ENCODE measurements at regions not wholly inside any gene's neighbourhood (a gene's known extent, or its start where the extent isn't known, plus 50 kb on each side); places are given as distances from the start of the nearest gene placed in this dataset.
"Not testable (repeated sequence)": the region's sequence is repeated elsewhere in the genome, so short reads cannot be mapped to it uniquely, and the experiment has no call there.

- POLR2A ChIA-PET, result no interaction called here
- Mint-ChIP-seq H3K36me3 (no peaks in the 10 kb centered on the region), H3K4me1 (ENCODE audit: low read depth) (no peaks in the 10 kb centered on the region), H3K27ac (no peak overlapping the region), H3K4me3 (no peak overlapping the region), H3K27me3 (no peaks in the 10 kb centered on the region), H3K9me3 (no peaks in the 10 kb centered on the region)
- DNase-seq, result no peak
- CTCF ChIA-PET, result no interaction called here
- intact Hi-C loops (cut with micrococcal nuclease), result no loop called here
These were observed 120.7 kb downstream of the CYP26B1 start for GRCh38 chr2:72026819-72027425.

GRCh38 chr2:72024451-72025175 lies 123.0 kb downstream of the CYP26B1 start:
- ChIA-PET CTCF (no interaction called here), POLR2A (no interaction called here)
- no peaks in the 10 kb centered on the region for H3K9me3 Mint-ChIP-seq
- intact Hi-C loops (cut with micrococcal nuclease), result no loop called here
- no peak overlapping the region for H3K4me3 Mint-ChIP-seq
- H3K4me1 Mint-ChIP-seq (ENCODE audit: low read depth), result no peaks in the 10 kb centered on the region
- no peaks in the 10 kb centered on the region for H3K36me3 Mint-ChIP-seq
- no peaks in the 10 kb centered on the region for H3K27me3 Mint-ChIP-seq
- no peak overlapping the region for H3K27ac Mint-ChIP-seq
- DNase-seq, result no peak

GRCh38 chr2:72023678-72024390 lies 123.8 kb downstream of the CYP26B1 start:
- Mint-ChIP-seq H3K27ac (no peak overlapping the region), H3K4me1 (ENCODE audit: low read depth) (no peaks in the 10 kb centered on the region), H3K9me3 (no peaks in the 10 kb centered on the region), H3K27me3 (no peaks in the 10 kb centered on the region), H3K36me3 (no peaks in the 10 kb centered on the region), H3K4me3 (no peak overlapping the region)
- DNase-seq, result no peak
- ChIA-PET CTCF (no interaction called here), POLR2A (no interaction called here)
- intact Hi-C loops (cut with micrococcal nuclease), result no loop called here

GRCh38 chr2:72021371-72021770 lies 126.3 kb downstream of the CYP26B1 start:
- H3K4me3 Mint-ChIP-seq; intact Hi-C loops (cut with micrococcal nuclease); H3K4me1 Mint-ChIP-seq (ENCODE audit: low read depth); H3K9me3 Mint-ChIP-seq; H3K36me3 Mint-ChIP-seq; CTCF ChIA-PET; H3K27ac Mint-ChIP-seq; H3K27me3 Mint-ChIP-seq; DNase-seq; POLR2A ChIA-PET: not testable (repeated sequence)

GRCh38 chr2:72015266-72015665 lies 132.4 kb downstream of the CYP26B1 start:
- Mint-ChIP-seq H3K4me3 (no peak overlapping the region), H3K27me3 (no peaks in the 10 kb centered on the region), H3K27ac (no peak overlapping the region), H3K9me3 (no peaks in the 10 kb centered on the region), H3K4me1 (ENCODE audit: low read depth) (no peaks in the 10 kb centered on the region), H3K36me3 (no peaks in the 10 kb centered on the region)
- intact Hi-C loops (cut with micrococcal nuclease), result no loop called here
- no peak for DNase-seq
- ChIA-PET POLR2A (no interaction called here), CTCF (no interaction called here)

- Mint-ChIP-seq H3K4me3 (no peak overlapping the region), H3K27ac (no peak overlapping the region), H3K4me1 (ENCODE audit: low read depth) (no peaks in the 10 kb centered on the region), H3K9me3 (no peaks in the 10 kb centered on the region), H3K27me3 (no peaks in the 10 kb centered on the region), H3K36me3 (no peaks in the 10 kb centered on the region)
- ChIA-PET POLR2A (no interaction called here), CTCF (no interaction called here)
- intact Hi-C loops (cut with micrococcal nuclease), result no loop called here
- no peak for DNase-seq
These were observed 132.8 kb downstream of the CYP26B1 start for GRCh38 chr2:72014831-72015230.

- ChIA-PET CTCF (no interaction called here), POLR2A (no interaction called here)
- no peak overlapping the region for H3K4me3 Mint-ChIP-seq
These were observed 133.9 kb downstream of the CYP26B1 start for GRCh38 chr2:72013726-72014125.

GRCh38 chr2:72012886-72013574 lies 134.6 kb downstream of the CYP26B1 start:
- CTCF ChIA-PET, result no interaction called here

More at GRCh38 chr2:72013726-72014125, 133.9 kb downstream of the CYP26B1 start:
- H3K27me3 Mint-ChIP-seq, result no peaks in the 10 kb centered on the region
- H3K36me3 Mint-ChIP-seq, result no peaks in the 10 kb centered on the region
- intact Hi-C loops (cut with micrococcal nuclease), result no loop called here
- H3K4me1 Mint-ChIP-seq (ENCODE audit: low read depth), result no peaks in the 10 kb centered on the region
- no peak for DNase-seq
- no peaks in the 10 kb centered on the region for H3K9me3 Mint-ChIP-seq
- no peak overlapping the region for H3K27ac Mint-ChIP-seq

GRCh38 chr2:72011791-72012190 lies 135.9 kb downstream of the CYP26B1 start:
- Mint-ChIP-seq H3K27me3 (no peaks in the 10 kb centered on the region), H3K9me3 (no peaks in the 10 kb centered on the region), H3K36me3 (no peaks in the 10 kb centered on the region), H3K27ac (no peak overlapping the region), H3K4me3 (no peak overlapping the region), H3K4me1 (ENCODE audit: low read depth) (no peaks in the 10 kb centered on the region)
- DNase-seq, result no peak
- intact Hi-C loops (cut with micrococcal nuclease), result no loop called here
- ChIA-PET CTCF (no interaction called here), POLR2A (no interaction called here)

More at GRCh38 chr2:72012886-72013574, 134.6 kb downstream of the CYP26B1 start:
- Mint-ChIP-seq H3K36me3 (no peaks in the 10 kb centered on the region), H3K27ac (no peak overlapping the region), H3K4me1 (ENCODE audit: low read depth) (no peaks in the 10 kb centered on the region), H3K4me3 (no peak overlapping the region), H3K27me3 (no peaks in the 10 kb centered on the region), H3K9me3 (no peaks in the 10 kb centered on the region)
- DNase-seq, result no peak
- intact Hi-C loops (cut with micrococcal nuclease), result no loop called here
- POLR2A ChIA-PET, result no interaction called here

GRCh38 chr2:72011370-72011689 lies 136.3 kb downstream of the CYP26B1 start:
- H3K9me3 Mint-ChIP-seq, result no peaks in the 10 kb centered on the region
- intact Hi-C loops (cut with micrococcal nuclease), result no loop called here
- POLR2A ChIA-PET, result no interaction called here
- CTCF ChIA-PET, result no interaction called here
- no peak overlapping the region for H3K4me3 Mint-ChIP-seq
- no peak for DNase-seq
- no peaks in the 10 kb centered on the region for H3K27me3 Mint-ChIP-seq
- H3K27ac Mint-ChIP-seq, result no peak overlapping the region
- H3K36me3 Mint-ChIP-seq, result no peaks in the 10 kb centered on the region
- no peaks in the 10 kb centered on the region for H3K4me1 Mint-ChIP-seq (ENCODE audit: low read depth)

- no peak overlapping the region for H3K27ac Mint-ChIP-seq
- no peaks in the 10 kb centered on the region for H3K36me3 Mint-ChIP-seq
- ChIA-PET POLR2A (no interaction called here), CTCF (no interaction called here)
- intact Hi-C loops (cut with micrococcal nuclease), result no loop called here
- H3K9me3 Mint-ChIP-seq, result no peaks in the 10 kb centered on the region
- H3K27me3 Mint-ChIP-seq, result no peaks in the 10 kb centered on the region
- H3K4me1 Mint-ChIP-seq (ENCODE audit: low read depth), result no peaks in the 10 kb centered on the region
- no peak overlapping the region for H3K4me3 Mint-ChIP-seq
- no peak for DNase-seq
These were observed 136.9 kb downstream of the CYP26B1 start for GRCh38 chr2:72010647-72011369.

- no peaks in the 10 kb centered on the region for H3K36me3 Mint-ChIP-seq
- intact Hi-C loops (cut with micrococcal nuclease), result no loop called here
- DNase-seq, result no peak
These were observed 139.1 kb downstream of the CYP26B1 start for GRCh38 chr2:72008608-72009007.

More at GRCh38 chr2:72008608-72009007, 139.1 kb downstream of the CYP26B1 start:
- no peaks in the 10 kb centered on the region for H3K27me3 Mint-ChIP-seq
- H3K4me3 Mint-ChIP-seq, result no peak overlapping the region
- no peaks in the 10 kb centered on the region for H3K9me3 Mint-ChIP-seq
- ChIA-PET CTCF (no interaction called here), POLR2A (no interaction called here)
- no peaks in the 10 kb centered on the region for H3K4me1 Mint-ChIP-seq (ENCODE audit: low read depth)
- no peak overlapping the region for H3K27ac Mint-ChIP-seq

Measured in activated CD4-positive, alpha-beta memory T cell treated with anti-CD3 and anti-CD28 coated beads for 36 hours (primary cell).